Lower leg skin (tissue), 3 donors: ENCODE measurements at regions not wholly inside any gene's neighbourhood (a gene's known extent, or its start where the extent isn't known, plus 50 kb on each side); places are given as distances from the start of the nearest gene placed in this dataset.

Experiments
- CTCF ChIP-seq, 3 donors: fragments of 450-650 bp; IDR thresholded peaks; one replicate each; pipeline ENCODE4 v1.5.1; 2016; ENCODE audit warnings: antibody characterized with exemption in 3 of 3, mild to moderate bottlenecking in 3 of 3, moderate library complexity in 2 of 3
- POLR2A ChIP-seq, 2 donors: fragments of 450-650 bp; IDR thresholded peaks; one replicate each; pipeline ENCODE4 v1.6.1; 2016 to 2017; ENCODE audit warnings: antibody characterized with exemption in 2 of 2, mild to moderate bottlenecking in 1 of 2, moderate library complexity in 1 of 2

- TF ChIP-seq CTCF (IDR thresholded peaks at IDR 0.05) (no peak), POLR2A (IDR thresholded peaks at IDR 0.05) (no peak)
These were observed 199.8 kb downstream of the RTL9 start for GRCh38 chrX:110558406-110558805.
